ENCODE measurements at regions not wholly inside any gene's neighbourhood (a gene's known extent, or its start where the extent isn't known, plus 50 kb on each side); places are given as distances from the start of the nearest gene placed in this dataset.

DNA sequence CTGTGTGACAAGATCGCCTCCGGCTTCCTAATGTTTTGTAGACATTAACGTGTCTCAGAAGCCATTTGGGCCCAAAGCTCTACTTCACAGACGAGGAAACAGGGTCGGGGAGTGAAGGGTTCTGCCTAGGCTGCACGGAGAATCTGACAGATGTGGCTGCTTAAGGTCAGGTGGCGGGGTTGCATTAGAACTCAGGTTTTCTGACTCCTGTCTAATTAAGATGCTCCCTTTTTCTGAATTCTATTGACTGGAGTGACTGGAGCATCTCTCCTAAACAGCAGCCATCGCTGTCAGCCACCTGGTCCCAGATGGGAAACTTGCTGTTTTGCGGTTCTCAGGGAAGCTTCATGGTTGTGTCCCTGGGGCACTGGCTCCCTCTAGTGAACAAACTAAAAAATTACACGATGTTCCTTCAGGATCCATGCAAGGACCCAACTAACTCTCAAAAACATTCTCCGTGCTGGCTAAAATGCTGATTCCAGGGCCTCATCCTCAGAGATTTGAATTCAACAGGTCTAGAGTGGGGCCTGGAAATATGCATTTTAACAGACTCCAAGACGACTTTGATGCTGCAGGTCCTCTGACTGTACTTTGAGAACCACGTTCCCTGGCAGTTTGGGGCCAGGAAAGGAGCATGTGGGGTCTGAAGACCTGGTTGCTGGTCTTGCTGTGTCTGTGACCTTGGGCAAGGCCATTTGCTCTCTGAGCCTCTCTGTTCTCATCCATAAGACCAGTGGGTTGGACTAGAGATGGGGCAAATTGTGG is 117.4 kb downstream of the IRF8 start:
- intact Hi-C loops (cut with micrococcal nuclease) = loop anchor here (1.0 to 2.0 kb wide), 2 partner anchors 28 to 197 kb away; no protein-coding TSS in a partner anchor
- Histone ChIP-seq H3K4me2 (ENCODE audit: insufficient read depth, low read length) (no peak overlapping the region), H3K9ac (replicated peaks; ENCODE audit: extremely low read depth, insufficient read depth, low read length) (no peak overlapping the region), H4K20me1 (replicated peaks; ENCODE audit: control insufficient read depth, extremely low read depth, insufficient read depth, low read length) (no peaks in the 10 kb centered on the region), H3K4me1 (ENCODE audit: control insufficient read depth, extremely low read depth, insufficient read depth, low read length) (no peaks in the 10 kb centered on the region), H3K27ac (ENCODE audit: insufficient read depth, low read depth, low read length) (no peak overlapping the region), H2AFZ (ENCODE audit: low read depth, low read length) (no peak overlapping the region), H3K4me3 (replicated peaks in 1 of 3; ENCODE audit: insufficient read depth in 1 of 3, low read depth in 1 of 3, low read length in 3 of 3) (no peak overlapping the region), H3K79me2 (ENCODE audit: control insufficient read depth, insufficient read depth, low read length) (no peaks in the 10 kb centered on the region), H3K9me3 (replicated peaks; ENCODE audit: control insufficient read depth, insufficient read depth, low read length) (no peaks in the 10 kb centered on the region), H3K9me1 (replicated peaks; ENCODE audit: control insufficient read depth, extremely low read depth, insufficient read depth, low read length) (no peaks in the 10 kb centered on the region), H3K36me3 (ENCODE audit: control insufficient read depth in 2 of 2, extremely low read depth in 1 of 2, insufficient read depth in 2 of 2, low read length in 2 of 2) (no peaks in the 10 kb centered on the region), H3K27me3 (ENCODE audit: control insufficient read depth in 2 of 2, insufficient read depth in 2 of 2, low read length in 2 of 2) (no peaks in the 10 kb centered on the region)
- DNase-seq (ENCODE audit: low read depth, low spot score) (peak; percentile 62), FAIRE-seq (peak; percentile 82)
- dilution Hi-C loops (cut with MboI; ENCODE audit: extremely low pct_ligation_motif_present, low sequenced_read_pairs) = no loop called here
- no peak for TF ChIP-seq MYC (IDR thresholded peaks at IDR 0.05; ENCODE audit: low read depth, low read length)
- TF ChIP-seq, protein P1, sequence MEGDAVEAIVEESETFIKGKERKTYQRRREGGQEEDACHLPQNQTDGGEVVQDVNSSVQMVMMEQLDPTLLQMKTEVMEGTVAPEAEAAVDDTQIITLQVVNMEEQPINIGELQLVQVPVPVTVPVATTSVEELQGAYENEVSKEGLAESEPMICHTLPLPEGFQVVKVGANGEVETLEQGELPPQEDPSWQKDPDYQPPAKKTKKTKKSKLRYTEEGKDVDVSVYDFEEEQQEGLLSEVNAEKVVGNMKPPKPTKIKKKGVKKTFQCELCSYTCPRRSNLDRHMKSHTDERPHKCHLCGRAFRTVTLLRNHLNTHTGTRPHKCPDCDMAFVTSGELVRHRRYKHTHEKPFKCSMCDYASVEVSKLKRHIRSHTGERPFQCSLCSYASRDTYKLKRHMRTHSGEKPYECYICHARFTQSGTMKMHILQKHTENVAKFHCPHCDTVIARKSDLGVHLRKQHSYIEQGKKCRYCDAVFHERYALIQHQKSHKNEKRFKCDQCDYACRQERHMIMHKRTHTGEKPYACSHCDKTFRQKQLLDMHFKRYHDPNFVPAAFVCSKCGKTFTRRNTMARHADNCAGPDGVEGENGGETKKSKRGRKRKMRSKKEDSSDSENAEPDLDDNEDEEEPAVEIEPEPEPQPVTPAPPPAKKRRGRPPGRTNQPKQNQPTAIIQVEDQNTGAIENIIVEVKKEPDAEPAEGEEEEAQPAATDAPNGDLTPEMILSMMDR (IDR thresholded peaks at IDR 0.05; ENCODE audit: extremely low read depth in 1 of 2, insufficient read depth in 1 of 2, low read depth in 1 of 2, low read length in 2 of 2) = peak; percentile 57 to 72
- no peak for TF ChIP-seq GATA2 (IDR thresholded peaks at IDR 0.05; ENCODE audit: insufficient read depth, insufficient read length, low read depth, low read length)
- TF ChIP-seq POLR2AphosphoS5 (IDR thresholded peaks at IDR 0.05; ENCODE audit: insufficient read depth, low read depth, low read length) = no peak
- TF ChIP-seq, protein P2, sequence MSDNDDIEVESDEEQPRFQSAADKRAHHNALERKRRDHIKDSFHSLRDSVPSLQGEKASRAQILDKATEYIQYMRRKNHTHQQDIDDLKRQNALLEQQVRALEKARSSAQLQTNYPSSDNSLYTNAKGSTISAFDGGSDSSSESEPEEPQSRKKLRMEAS (IDR thresholded peaks at IDR 0.05; ENCODE audit: insufficient read depth, insufficient read length) = no peak
- ChIA-PET CTCF (interaction anchor here (0.7 to 13.6 kb wide), 18 partner anchors 9 to 510 kb away, joined by 3 to 333 read pairs (median 4); no protein-coding TSS in a partner anchor), POLR2A (no interaction called here)
- BruUV-seq (replicated peaks) = no TSS peak

Measured in endothelial cell of umbilical vein (primary cell).